Loucy (cell line): ENCODE measurements at regions not wholly inside any gene's neighbourhood (a gene's known extent, or its start where the extent isn't known, plus 50 kb on each side); places are given as distances from the start of the nearest gene placed in this dataset.

Source experiments
- EZH2phosphoT487 ChIP-seq: fragments of 200-600 bp; IDR thresholded peaks from 2 replicates; pipeline ENCODE4 v1.6.1; 2018; ENCODE audit warnings: antibody characterized with exemption, mild to moderate bottlenecking, moderate library complexity, borderline replicate concordance
- TF ChIP-seq, protein P1 (sequence below): fragments of 200-600 bp; sonication (generic); conservative IDR thresholded peaks from 2 replicates; pipeline ENCODE4 v1.5.1; 2014; ENCODE audit warnings: mild to moderate bottlenecking, antibody characterized with exemption, low read length

DNA sequence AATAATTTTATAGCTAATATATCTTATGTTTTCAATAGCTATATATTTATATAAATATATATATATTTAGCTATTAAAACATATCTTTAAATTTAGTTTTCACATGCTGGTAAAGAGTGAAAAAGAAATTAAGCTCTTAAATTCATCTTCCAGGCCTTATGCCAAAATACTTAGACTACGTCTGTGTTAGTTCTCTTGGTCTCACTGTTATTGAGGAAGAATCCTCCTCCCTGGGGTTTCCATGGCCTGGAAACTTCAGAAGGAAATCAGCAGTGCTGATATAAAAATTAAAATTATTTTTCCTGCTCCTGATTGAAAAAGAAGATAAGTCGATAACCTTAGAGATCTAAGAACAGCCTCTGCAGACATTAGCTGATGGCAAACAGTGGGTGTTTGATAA, 225.1 kb upstream of the LMCD1 start:
- TF ChIP-seq, protein P1, sequence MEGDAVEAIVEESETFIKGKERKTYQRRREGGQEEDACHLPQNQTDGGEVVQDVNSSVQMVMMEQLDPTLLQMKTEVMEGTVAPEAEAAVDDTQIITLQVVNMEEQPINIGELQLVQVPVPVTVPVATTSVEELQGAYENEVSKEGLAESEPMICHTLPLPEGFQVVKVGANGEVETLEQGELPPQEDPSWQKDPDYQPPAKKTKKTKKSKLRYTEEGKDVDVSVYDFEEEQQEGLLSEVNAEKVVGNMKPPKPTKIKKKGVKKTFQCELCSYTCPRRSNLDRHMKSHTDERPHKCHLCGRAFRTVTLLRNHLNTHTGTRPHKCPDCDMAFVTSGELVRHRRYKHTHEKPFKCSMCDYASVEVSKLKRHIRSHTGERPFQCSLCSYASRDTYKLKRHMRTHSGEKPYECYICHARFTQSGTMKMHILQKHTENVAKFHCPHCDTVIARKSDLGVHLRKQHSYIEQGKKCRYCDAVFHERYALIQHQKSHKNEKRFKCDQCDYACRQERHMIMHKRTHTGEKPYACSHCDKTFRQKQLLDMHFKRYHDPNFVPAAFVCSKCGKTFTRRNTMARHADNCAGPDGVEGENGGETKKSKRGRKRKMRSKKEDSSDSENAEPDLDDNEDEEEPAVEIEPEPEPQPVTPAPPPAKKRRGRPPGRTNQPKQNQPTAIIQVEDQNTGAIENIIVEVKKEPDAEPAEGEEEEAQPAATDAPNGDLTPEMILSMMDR, result no peak
- no peak for TF ChIP-seq EZH2phosphoT487
